ENCODE measurements at regions not wholly inside any gene's neighbourhood (a gene's known extent, or its start where the extent isn't known, plus 50 kb on each side); places are given as distances from the start of the nearest gene placed in this dataset.

GRCh38 chr11:90668502-90668901 lies 445.7 kb upstream of the CHORDC1 start:
- no peak for TF ChIP-seq TAF1 (IDR thresholded peaks at IDR 0.05; ENCODE audit: borderline replicate concordance, insufficient read depth, low read length)
- no peak for TF ChIP-seq POLR2AphosphoS5 (IDR thresholded peaks at IDR 0.05; ENCODE audit: low read depth, low read length)
- no peak for TF ChIP-seq REST (IDR thresholded peaks at IDR 0.05; ENCODE audit: insufficient read depth in 1 of 2, low read depth in 2 of 2, low read length in 2 of 2)
- no peak for TF ChIP-seq SIN3A (IDR thresholded peaks at IDR 0.05; ENCODE audit: borderline replicate concordance, insufficient read depth, low read length)
- no peak for TF ChIP-seq FOXP2 (optimal IDR thresholded peaks at IDR 0.05; ENCODE audit: borderline replicate concordance, extremely low read depth, extremely low read length, insufficient read depth)
